ENCODE measurements at regions not wholly inside any gene's neighbourhood (a gene's known extent, or its start where the extent isn't known, plus 50 kb on each side); places are given as distances from the start of the nearest gene placed in this dataset.

GRCh38 chr6:9100869-9101580 is 665.7 kb upstream of the SLC35B3 start:
- TF ChIP-seq CTCF (IDR thresholded peaks at IDR 0.05; ENCODE audit: low read depth, low read length, missing control alignments), result no peak
- DNase-seq (ENCODE audit: low read depth), result no peak
- in situ Hi-C loops (cut with HindIII; ENCODE audit: low sequenced_read_pairs), result no loop called here
- H3K4me3 ChIP-seq (ENCODE audit: low read depth, low read length), result no peak overlapping the region

GRCh38 chr6:9095729-9096128 is 660.4 kb upstream of the SLC35B3 start:
- no peak for DNase-seq (ENCODE audit: low read depth)
- TF ChIP-seq CTCF (IDR thresholded peaks at IDR 0.05; ENCODE audit: low read depth, low read length, missing control alignments), result no peak
- in situ Hi-C loops (cut with HindIII; ENCODE audit: low sequenced_read_pairs), result no loop called here
- no peak overlapping the region for H3K4me3 ChIP-seq (ENCODE audit: low read depth, low read length)

GRCh38 chr6:9095137-9095536 is 659.8 kb upstream of the SLC35B3 start:
- no peak overlapping the region for H3K4me3 ChIP-seq (ENCODE audit: low read depth, low read length)
- no peak for DNase-seq (ENCODE audit: low read depth)
- in situ Hi-C loops (cut with HindIII; ENCODE audit: low sequenced_read_pairs), result no loop called here
- no peak for TF ChIP-seq CTCF (IDR thresholded peaks at IDR 0.05; ENCODE audit: low read depth, low read length, missing control alignments)

- no peak for TF ChIP-seq CTCF (IDR thresholded peaks at IDR 0.05; ENCODE audit: low read depth, low read length, missing control alignments)
- in situ Hi-C loops (cut with HindIII; ENCODE audit: low sequenced_read_pairs), result no loop called here
- H3K4me3 ChIP-seq (ENCODE audit: low read depth, low read length), result no peak overlapping the region
- DNase-seq (ENCODE audit: low read depth), result no peak
Observed at GRCh38 chr6:9089724-9090123, 654.4 kb upstream of the SLC35B3 start.

GRCh38 chr6:9087470-9087869 is 652.1 kb upstream of the SLC35B3 start:
- TF ChIP-seq CTCF (IDR thresholded peaks at IDR 0.05; ENCODE audit: low read depth, low read length, missing control alignments), result no peak
- H3K4me3 ChIP-seq (ENCODE audit: low read depth, low read length), result no peak overlapping the region
- no peak for DNase-seq (ENCODE audit: low read depth)
- in situ Hi-C loops (cut with HindIII; ENCODE audit: low sequenced_read_pairs), result no loop called here

- in situ Hi-C loops (cut with HindIII; ENCODE audit: low sequenced_read_pairs), result no loop called here
- no peak overlapping the region for H3K4me3 ChIP-seq (ENCODE audit: low read depth, low read length)
- DNase-seq (ENCODE audit: low read depth), result no peak
- no peak for TF ChIP-seq CTCF (IDR thresholded peaks at IDR 0.05; ENCODE audit: low read depth, low read length, missing control alignments)
Observed at GRCh38 chr6:9086331-9086730, 651.0 kb upstream of the SLC35B3 start.
